ENCODE measurements at regions not wholly inside any gene's neighbourhood (a gene's known extent, or its start where the extent isn't known, plus 50 kb on each side); places are given as distances from the start of the nearest gene placed in this dataset.
A peak's percentile ranks its signal among the peaks of the same experiment; 100 is the strongest.

- Histone ChIP-seq H3K4me1 (ENCODE audit: insufficient read depth, low read length) (no peaks in the 10 kb centered on the region), H2AFZ (ENCODE audit: low read depth, low read length) (no peak overlapping the region), H3K27me3 (ENCODE audit: insufficient read depth, low read length, poor library complexity) (no peaks in the 10 kb centered on the region), H4K20me1 (ENCODE audit: insufficient read depth, low read length) (peaks cover 32% of the 10 kb centered on the region), H3K9me3 (ENCODE audit: insufficient read depth, low read length, severe bottlenecking) (no peaks in the 10 kb centered on the region), H3K4me2 (ENCODE audit: insufficient read depth, low read length) (no peak overlapping the region), H3K4me3 (ENCODE audit: low read depth in 1 of 2, low read length in 2 of 2) (no peak overlapping the region), H3K9ac (ENCODE audit: low read depth, low read length) (no peak overlapping the region), H3K79me2 (ENCODE audit: insufficient read depth, low read length) (0 out of 2 replicates have a peak, but pooled peaks cover 3% of the 10 kb centered on the region), H3K36me3 (ENCODE audit: insufficient read depth, low read length) (peaks cover 51% of the 10 kb centered on the region), H3K27ac (ENCODE audit: low read length) (0 out of 2 replicates have a peak overlapping the region, but pooled peaks have one; percentile 10)
- TF ChIP-seq, protein P1, sequence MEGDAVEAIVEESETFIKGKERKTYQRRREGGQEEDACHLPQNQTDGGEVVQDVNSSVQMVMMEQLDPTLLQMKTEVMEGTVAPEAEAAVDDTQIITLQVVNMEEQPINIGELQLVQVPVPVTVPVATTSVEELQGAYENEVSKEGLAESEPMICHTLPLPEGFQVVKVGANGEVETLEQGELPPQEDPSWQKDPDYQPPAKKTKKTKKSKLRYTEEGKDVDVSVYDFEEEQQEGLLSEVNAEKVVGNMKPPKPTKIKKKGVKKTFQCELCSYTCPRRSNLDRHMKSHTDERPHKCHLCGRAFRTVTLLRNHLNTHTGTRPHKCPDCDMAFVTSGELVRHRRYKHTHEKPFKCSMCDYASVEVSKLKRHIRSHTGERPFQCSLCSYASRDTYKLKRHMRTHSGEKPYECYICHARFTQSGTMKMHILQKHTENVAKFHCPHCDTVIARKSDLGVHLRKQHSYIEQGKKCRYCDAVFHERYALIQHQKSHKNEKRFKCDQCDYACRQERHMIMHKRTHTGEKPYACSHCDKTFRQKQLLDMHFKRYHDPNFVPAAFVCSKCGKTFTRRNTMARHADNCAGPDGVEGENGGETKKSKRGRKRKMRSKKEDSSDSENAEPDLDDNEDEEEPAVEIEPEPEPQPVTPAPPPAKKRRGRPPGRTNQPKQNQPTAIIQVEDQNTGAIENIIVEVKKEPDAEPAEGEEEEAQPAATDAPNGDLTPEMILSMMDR (IDR thresholded peaks at IDR 0.05; ENCODE audit: borderline replicate concordance, extremely low read depth, low read length, poor library complexity, severe bottlenecking): no peak
- no peak for TF ChIP-seq EZH2 (IDR thresholded peaks at IDR 0.05; ENCODE audit: borderline replicate concordance, low read depth, low read length, severe bottlenecking)
- DNase-seq (no peak), ATAC-seq (ENCODE audit: insufficient read depth, low read depth) (no peak)
Measured at GRCh38 chr12:124434951-124435805, 132.2 kb downstream of the NCOR2 start.

- Histone ChIP-seq H3K4me1 (ENCODE audit: insufficient read depth, low read length) (no peaks in the 10 kb centered on the region), H4K20me1 (ENCODE audit: insufficient read depth, low read length) (peaks cover 26% of the 10 kb centered on the region), H3K9ac (ENCODE audit: low read depth, low read length) (no peak overlapping the region), H2AFZ (ENCODE audit: low read depth, low read length) (no peak overlapping the region), H3K4me3 (ENCODE audit: low read depth in 1 of 2, low read length in 2 of 2) (no peak overlapping the region), H3K79me2 (ENCODE audit: insufficient read depth, low read length) (no peaks in the 10 kb centered on the region), H3K9me3 (ENCODE audit: insufficient read depth, low read length, severe bottlenecking) (no peaks in the 10 kb centered on the region), H3K4me2 (ENCODE audit: insufficient read depth, low read length) (no peak overlapping the region), H3K36me3 (ENCODE audit: insufficient read depth, low read length) (peaks cover 59% of the 10 kb centered on the region), H3K27ac (ENCODE audit: low read length) (no peak overlapping the region), H3K27me3 (ENCODE audit: insufficient read depth, low read length, poor library complexity) (no peaks in the 10 kb centered on the region)
- DNase-seq: no peak
- ATAC-seq (ENCODE audit: insufficient read depth, low read depth): no peak
- TF ChIP-seq EZH2 (IDR thresholded peaks at IDR 0.05; ENCODE audit: borderline replicate concordance, low read depth, low read length, severe bottlenecking): no peak
- TF ChIP-seq, protein P1 (IDR thresholded peaks at IDR 0.05; ENCODE audit: borderline replicate concordance, extremely low read depth, low read length, poor library complexity, severe bottlenecking): no peak
Measured at GRCh38 chr12:124434354-124434753, 133.1 kb downstream of the NCOR2 start.

DNA sequence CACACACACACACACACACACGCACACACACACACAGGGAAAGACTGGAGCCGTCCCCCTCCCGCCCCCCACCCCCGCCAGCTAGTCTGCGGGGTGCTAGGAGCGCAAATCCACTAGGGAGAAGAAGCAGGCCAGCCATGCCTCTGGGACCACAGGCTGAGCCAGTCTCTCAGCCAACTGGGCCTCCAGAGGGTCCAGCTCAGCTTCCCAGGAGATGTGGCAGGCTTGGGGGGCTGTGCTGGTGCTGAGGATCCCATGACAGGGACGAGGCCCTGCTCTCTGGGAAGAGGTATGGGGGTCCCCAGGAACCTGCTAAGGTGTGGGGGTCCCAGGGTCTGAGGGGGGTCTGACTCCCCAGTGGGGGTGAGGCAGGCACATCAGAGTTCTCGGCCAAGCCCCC lies 133.5 kb downstream of the NCOR2 start:
- Histone ChIP-seq H3K9me3 (ENCODE audit: insufficient read depth, low read length, severe bottlenecking) (no peaks in the 10 kb centered on the region), H3K27ac (ENCODE audit: low read length) (no peak overlapping the region), H3K36me3 (ENCODE audit: insufficient read depth, low read length) (peaks cover 64% of the 10 kb centered on the region), H3K27me3 (ENCODE audit: insufficient read depth, low read length, poor library complexity) (no peaks in the 10 kb centered on the region), H3K4me3 (ENCODE audit: low read depth in 1 of 2, low read length in 2 of 2) (no peak overlapping the region), H3K79me2 (ENCODE audit: insufficient read depth, low read length) (no peaks in the 10 kb centered on the region), H4K20me1 (ENCODE audit: insufficient read depth, low read length) (peaks cover 26% of the 10 kb centered on the region), H2AFZ (ENCODE audit: low read depth, low read length) (no peak overlapping the region), H3K4me2 (ENCODE audit: insufficient read depth, low read length) (no peak overlapping the region), H3K9ac (ENCODE audit: low read depth, low read length) (no peak overlapping the region), H3K4me1 (ENCODE audit: insufficient read depth, low read length) (no peaks in the 10 kb centered on the region)
- DNase-seq (no peak), ATAC-seq (ENCODE audit: insufficient read depth, low read depth) (no peak; the same call in 2 of the 3 replicates)
- TF ChIP-seq, protein P1 (IDR thresholded peaks at IDR 0.05; ENCODE audit: borderline replicate concordance, extremely low read depth, low read length, poor library complexity, severe bottlenecking): no peak
- no peak for TF ChIP-seq EZH2 (IDR thresholded peaks at IDR 0.05; ENCODE audit: borderline replicate concordance, low read depth, low read length, severe bottlenecking)
